Neuronal stem cell (in vitro differentiated cells): ENCODE measurements at regions not wholly inside any gene's neighbourhood (a gene's known extent, or its start where the extent isn't known, plus 50 kb on each side); places are given as distances from the start of the nearest gene placed in this dataset.

Source experiments
- DNase-seq: peaks from one replicate; pipeline ENCODE4 v3.0.0-alpha.2; 2013; ENCODE audit warnings: low spot score
- H2AFZ ChIP-seq: one replicate; pipeline ENCODE4 v1.6.1; 2013; ENCODE audit warnings: mild to moderate bottlenecking, low read length, inconsistent platforms
- H2AK5ac ChIP-seq: 2 replicates; pipeline ENCODE4 v1.6.1; 2013; ENCODE audit warnings: low read depth, mild to moderate bottlenecking, inconsistent platforms, low read length, moderate library complexity, mixed read lengths
- H2BK120ac ChIP-seq: 2 replicates; pipeline ENCODE4 v1.6.1; 2013; ENCODE audit warnings: low read depth, mild to moderate bottlenecking, inconsistent platforms, low read length, moderate library complexity, mixed read lengths
- H2BK12ac ChIP-seq: one replicate; pipeline ENCODE4 v1.6.1; 2013; ENCODE audit warnings: low read length, inconsistent platforms
- H2BK15ac ChIP-seq: 2 replicates; pipeline ENCODE4 v1.6.1; 2013; ENCODE audit warnings: mild to moderate bottlenecking, low read length, inconsistent platforms, mixed read lengths
- H2BK5ac ChIP-seq: one replicate; pipeline ENCODE4 v1.6.1; 2013; ENCODE audit warnings: inconsistent platforms, mild to moderate bottlenecking, low read length, moderate library complexity
- H3K14ac ChIP-seq: one replicate; pipeline ENCODE4 v1.6.1; 2013; ENCODE audit warnings: low read length, inconsistent platforms
- H3K18ac ChIP-seq: 2 replicates; pipeline ENCODE4 v1.6.1; 2013; ENCODE audit warnings: low read length, inconsistent platforms
- H3K23ac ChIP-seq: 2 replicates; pipeline ENCODE4 v1.6.1; 2013; ENCODE audit warnings: low read depth, mild to moderate bottlenecking, mixed read lengths, low read length, inconsistent platforms; ENCODE audit not compliant: poor library complexity
- H3K27ac ChIP-seq: replicated peaks from 3 replicates; pipeline ENCODE4 v1.5.1; 2013; ENCODE audit warnings: low read length, inconsistent platforms
- H3K27me3 ChIP-seq, 3 experiments: 2 replicates each; pipeline ENCODE4 v1.6.1; 2013; ENCODE audit warnings: low read length in 3 of 3, mild to moderate bottlenecking in 2 of 3, inconsistent platforms in 1 of 3, low read depth in 1 of 3, mixed read lengths in 1 of 3, moderate library complexity in 1 of 3; ENCODE audit not compliant: control insufficient read depth in 3 of 3, insufficient read depth in 3 of 3
- H3K36me3 ChIP-seq, 2 donors: replicated peaks in 1 of 2; 2 replicates each; pipeline ENCODE4 v1.6.1; 2013; ENCODE audit warnings: low read length in 2 of 2; ENCODE audit not compliant: control insufficient read depth in 2 of 2, insufficient read depth in 2 of 2
- H3K4ac ChIP-seq: 2 replicates; pipeline ENCODE4 v1.6.1; 2013; ENCODE audit warnings: inconsistent platforms, mild to moderate bottlenecking, low read length, moderate library complexity
- H3K4me1 ChIP-seq, 2 donors: 1 replicate in 1 of 2; 2 replicates in 1 of 2; pipeline ENCODE4 v1.6.1; 2013; ENCODE audit warnings: low read length in 2 of 2, low read depth in 1 of 2; ENCODE audit not compliant: control insufficient read depth in 2 of 2, insufficient read depth in 1 of 2
- H3K4me2 ChIP-seq: one replicate; pipeline ENCODE4 v1.6.1; 2013; ENCODE audit warnings: mild to moderate bottlenecking, low read length, inconsistent platforms; ENCODE audit not compliant: insufficient read depth, poor library complexity, severe bottlenecking
- H3K4me3 ChIP-seq, 2 donors: 2 replicates each; pipeline ENCODE4 v1.5.1; 2013; ENCODE audit warnings: low read length in 2 of 2, mild to moderate bottlenecking in 2 of 2, inconsistent platforms in 1 of 2, moderate library complexity in 1 of 2
- H3K79me1 ChIP-seq: one replicate; pipeline ENCODE4 v1.6.1; 2013; ENCODE audit warnings: low read depth, mild to moderate bottlenecking, inconsistent platforms, low read length, moderate library complexity
- H3K9ac ChIP-seq: one replicate; pipeline ENCODE4 v1.6.1; 2013; ENCODE audit warnings: mild to moderate bottlenecking, low read depth, low read length, inconsistent platforms; ENCODE audit not compliant: poor library complexity
- H3K9me3 ChIP-seq, 2 donors: replicated peaks in 1 of 2; 2 replicates each; pipeline versions ENCODE3 to v1.6.1; 2013; ENCODE audit warnings: low read length in 2 of 2, mild to moderate bottlenecking in 2 of 2, inconsistent platforms in 1 of 2, low read depth in 1 of 2, mixed read lengths in 1 of 2, moderate library complexity in 1 of 2; ENCODE audit not compliant: control insufficient read depth in 2 of 2, insufficient read depth in 1 of 2
- H4K8ac ChIP-seq: one replicate; pipeline ENCODE4 v1.6.1; 2013; ENCODE audit warnings: low read depth, mild to moderate bottlenecking, inconsistent platforms, low read length, moderate library complexity
- H4K91ac ChIP-seq: one replicate; pipeline ENCODE4 v1.6.1; 2013; ENCODE audit warnings: low read length, low read depth, mild to moderate bottlenecking, inconsistent platforms; ENCODE audit not compliant: poor library complexity
- WGBS, 2 donors: extraction: QIAGEN DNeasy Blood & Tissue Kit; methylation state at CpG; one replicate each; pipeline ENCODE4 v1.1.7; 2013; ENCODE audit warnings: missing lambda C conversion rate in 2 of 2, mixed read lengths in 1 of 2; ENCODE audit not compliant: insufficient read length in 2 of 2, insufficient replicate concordance in 1 of 2; ENCODE audit errors: extremely low coverage in 2 of 2; 5-methylcytosine and 5-hydroxymethylcytosine counted together

- Histone ChIP-seq H2AK5ac (no peak overlapping the region), H3K18ac (no peak overlapping the region), H4K8ac (no peak overlapping the region), H2BK15ac (no peak overlapping the region), H3K4me2 (no peak overlapping the region), H4K91ac (no peak overlapping the region), H2BK120ac (no peak overlapping the region), H2AFZ (no peak overlapping the region), H3K4me1 (no peaks in the 10 kb centered on the region), H2BK12ac (no peak overlapping the region), H3K36me3 (peaks cover 0 to 3% of the 10 kb centered on the region in 2 donors), H3K4ac (no peak overlapping the region), H3K9ac (no peak overlapping the region), H3K23ac (no peak overlapping the region), H3K4me3 (no peak overlapping the region), H3K27me3 (no peaks in the 10 kb centered on the region), H3K14ac (no peak overlapping the region), H3K79me1 (no peaks in the 10 kb centered on the region), H2BK5ac (no peak overlapping the region), H3K27ac (no peak overlapping the region), H3K9me3 (no peaks in the 10 kb centered on the region)
- whole genome bisulfite sequencing, 2 donors, result no CpG with 5 or more reads among the region's 4 CpGs
- no peak for DNase-seq
These were observed 73.0 kb upstream of the PTCHD4 start for GRCh38 chr6:48183811-48184605.

GRCh38 chr6:48183178-48183577 is 72.2 kb upstream of the PTCHD4 start:
- no CpG with 5 or more reads among the region's 1 CpG for WGBS, 2 donors
- H3K14ac ChIP-seq, result no peak overlapping the region
- H4K8ac ChIP-seq, result no peak overlapping the region
- no peaks in the 10 kb centered on the region for H3K79me1 ChIP-seq
- H3K4me3 ChIP-seq, result no peak overlapping the region
- H2BK5ac ChIP-seq, result no peak overlapping the region
- H2BK15ac ChIP-seq, result no peak overlapping the region
- H2AFZ ChIP-seq, result no peak overlapping the region
- H2AK5ac ChIP-seq, result no peak overlapping the region
- no peak overlapping the region for H3K23ac ChIP-seq
- H3K9me3 ChIP-seq, result no peaks in the 10 kb centered on the region
- H3K36me3 ChIP-seq, result peaks cover 0 to 3% of the 10 kb centered on the region in 2 donors
- no peak overlapping the region for H3K4ac ChIP-seq
- no peak overlapping the region for H4K91ac ChIP-seq
- no peaks in the 10 kb centered on the region for H3K27me3 ChIP-seq
- no peak for DNase-seq
- no peak overlapping the region for H3K27ac ChIP-seq
- no peak overlapping the region for H3K18ac ChIP-seq
- no peak overlapping the region for H2BK120ac ChIP-seq
- H2BK12ac ChIP-seq, result no peak overlapping the region
- no peak overlapping the region for H3K4me2 ChIP-seq
- no peak overlapping the region for H3K9ac ChIP-seq
- H3K4me1 ChIP-seq, result no peaks in the 10 kb centered on the region

- no peak for DNase-seq
- no peaks in the 10 kb centered on the region for H3K4me1 ChIP-seq
- H4K8ac ChIP-seq, result no peak overlapping the region
- H3K79me1 ChIP-seq, result no peaks in the 10 kb centered on the region
- no peak overlapping the region for H4K91ac ChIP-seq
- H2AK5ac ChIP-seq, result no peak overlapping the region
- H3K14ac ChIP-seq, result no peak overlapping the region
- no peak overlapping the region for H3K4me2 ChIP-seq
- no peak overlapping the region for H3K4ac ChIP-seq
- no peak overlapping the region for H3K9ac ChIP-seq
- H3K27ac ChIP-seq, result no peak overlapping the region
- no peaks in the 10 kb centered on the region for H3K27me3 ChIP-seq
- no peak overlapping the region for H2BK120ac ChIP-seq
- H3K18ac ChIP-seq, result no peak overlapping the region
- WGBS, 2 donors, result no CpG with 5 or more reads among the region's 2 CpGs
- H2BK5ac ChIP-seq, result no peak overlapping the region
- no peaks in the 10 kb centered on the region for H3K9me3 ChIP-seq
- no peak overlapping the region for H3K23ac ChIP-seq
- no peak overlapping the region for H2AFZ ChIP-seq
- no peak overlapping the region for H2BK12ac ChIP-seq
- peaks cover 0 to 3% of the 10 kb centered on the region in 2 donors for H3K36me3 ChIP-seq
- no peak overlapping the region for H3K4me3 ChIP-seq
- H2BK15ac ChIP-seq, result no peak overlapping the region
These were observed 67.7 kb upstream of the PTCHD4 start for GRCh38 chr6:48178700-48179099.

GRCh38 chr6:48177786-48178185 is 66.8 kb upstream of the PTCHD4 start:
- WGBS, 2 donors, result no CpG with 5 or more reads among the region's 3 CpGs
- Histone ChIP-seq H2BK120ac (no peak overlapping the region), H3K18ac (no peak overlapping the region), H4K91ac (no peak overlapping the region), H3K4me2 (no peak overlapping the region), H3K4ac (no peak overlapping the region), H3K9me3 (no peaks in the 10 kb centered on the region), H3K36me3 (peaks cover 0 to 3% of the 10 kb centered on the region in 2 donors), H4K8ac (no peak overlapping the region), H3K4me3 (no peak overlapping the region), H3K14ac (no peak overlapping the region), H2BK5ac (no peak overlapping the region), H2BK12ac (no peak overlapping the region), H2AK5ac (no peak overlapping the region), H3K27me3 (no peaks in the 10 kb centered on the region), H3K27ac (no peak overlapping the region), H3K23ac (no peak overlapping the region), H2BK15ac (no peak overlapping the region), H3K4me1 (no peaks in the 10 kb centered on the region), H2AFZ (no peak overlapping the region), H3K79me1 (no peaks in the 10 kb centered on the region), H3K9ac (no peak overlapping the region)
- DNase-seq, result no peak
